Transverse colon (tissue), 4 donors: ENCODE measurements at regions not wholly inside any gene's neighbourhood (a gene's known extent, or its start where the extent isn't known, plus 50 kb on each side); places are given as distances from the start of the nearest gene placed in this dataset.

Experiments used
- DNase-seq: peaks from one replicate; pipeline ENCODE4 v3.0.0-alpha.2; 2019
- H3K27ac ChIP-seq, 4 donors: fragments of 200-600 bp; sonication (generic); 2 replicates each; pipeline ENCODE4 v1.5.1; 2016 to 2018; ENCODE audit warnings: inconsistent platforms in 4 of 4
- H3K27me3 ChIP-seq: fragments of 200-600 bp; sonication (generic); 2 replicates; pipeline ENCODE4 v1.5.1; 2017; ENCODE audit warnings: inconsistent platforms
- H3K36me3 ChIP-seq, 4 donors: fragments of 200-600 bp; sonication (generic); 2 replicates each; pipeline ENCODE4 v1.5.1; 2017 to 2019; ENCODE audit warnings: inconsistent platforms in 4 of 4
- H3K4me1 ChIP-seq, 4 donors: fragments of 200-600 bp; sonication (generic); 2 replicates each; pipeline ENCODE4 v1.5.1; 2017 to 2020; ENCODE audit warnings: inconsistent platforms in 4 of 4
- H3K4me3 ChIP-seq, 4 donors: fragments of 200-600 bp; sonication (generic); 1 replicate in 1 of 4; 2 replicates in 3 of 4; pipeline versions ENCODE4 v1.5.1 to v1.6.1; 2017 to 2019; ENCODE audit warnings: inconsistent platforms in 4 of 4
- H3K9me3 ChIP-seq, 2 donors: fragments of 200-600 bp; sonication (generic); 2 replicates each; pipeline ENCODE4 v1.5.1; 2017 to 2019; ENCODE audit warnings: inconsistent platforms in 2 of 2
- EP300 ChIP-seq: sonication (generic); formaldehyde crosslinking; IDR thresholded peaks from one replicate; pipeline ENCODE4 v1.6.1; 2017; ENCODE audit warnings: antibody characterized with exemption, low read depth
- POLR2A ChIP-seq: fragments of 450-650 bp; IDR thresholded peaks from one replicate; pipeline ENCODE4 v1.6.1; 2016; ENCODE audit warnings: antibody characterized with exemption, mild to moderate bottlenecking, moderate library complexity
- POLR2AphosphoS5 ChIP-seq, 3 donors: sonication (generic); formaldehyde crosslinking; IDR thresholded peaks; one replicate each; pipeline ENCODE4 v1.6.1; 2016; ENCODE audit warnings: antibody characterized with exemption in 3 of 3
- WGBS, 2 donors: methylation state at CpG; one replicate each; pipeline ENCODE4 v1.1.5; 2018; ENCODE audit warnings: low coverage in 1 of 2; 5-methylcytosine and 5-hydroxymethylcytosine counted together
- in situ Hi-C, 4 donors: fragments of 200-750 bp; cut with MboI; loops; one replicate each; pipeline versions ENCODE4 v1.15.0 to v1.15.1; 2017; ENCODE audit warnings: low sequenced_read_pairs in 3 of 4, low pct_ligation_motif_present in 1 of 4, low pct_unique_long_range_greater_than_20kb in 1 of 4
- intact Hi-C: fragments of 100-400 bp; cut with DNase I; formaldehyde crosslinking; loops from one replicate; pipeline ENCODE4 v1.15.1; 2023; ENCODE audit warnings: low total_unique reads
- TF ChIP-seq, protein P1 (sequence below), 5 experiments: fragments of 200-600 bp in 3 of 5; fragments of 450-650 bp in 2 of 5; sonication (generic) in 3 of 5; IDR thresholded peaks; 1 replicate in 2 of 5; 2 replicates in 3 of 5; pipeline ENCODE4 v1.5.1; 2016 to 2017; ENCODE audit warnings: antibody characterized with exemption in 5 of 5, inconsistent platforms in 3 of 5, mild to moderate bottlenecking in 2 of 5, moderate library complexity in 1 of 5

DNA sequence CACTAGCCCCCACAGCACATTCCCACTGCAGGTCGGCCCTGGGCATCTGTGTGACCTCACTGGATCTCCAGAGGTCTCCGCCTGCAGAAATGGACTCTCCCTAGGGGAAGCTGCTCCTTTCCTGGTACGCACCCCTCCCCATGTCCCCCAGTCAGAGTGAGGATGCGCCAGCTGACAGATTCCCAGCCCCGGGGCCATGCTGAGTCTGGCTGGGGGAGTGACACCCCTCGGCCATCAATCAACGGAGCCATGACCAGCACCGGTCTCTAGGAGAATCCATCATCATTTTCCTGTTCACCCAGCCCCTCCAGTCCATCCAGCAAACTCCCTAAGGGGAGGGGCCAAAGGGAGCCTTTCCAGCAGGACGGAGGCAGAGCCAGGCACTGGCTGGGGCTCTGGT lies 68.7 kb upstream of the PAX7 start:
- no peaks in the 10 kb centered on the region for H3K36me3 ChIP-seq
- TF ChIP-seq, protein P1, sequence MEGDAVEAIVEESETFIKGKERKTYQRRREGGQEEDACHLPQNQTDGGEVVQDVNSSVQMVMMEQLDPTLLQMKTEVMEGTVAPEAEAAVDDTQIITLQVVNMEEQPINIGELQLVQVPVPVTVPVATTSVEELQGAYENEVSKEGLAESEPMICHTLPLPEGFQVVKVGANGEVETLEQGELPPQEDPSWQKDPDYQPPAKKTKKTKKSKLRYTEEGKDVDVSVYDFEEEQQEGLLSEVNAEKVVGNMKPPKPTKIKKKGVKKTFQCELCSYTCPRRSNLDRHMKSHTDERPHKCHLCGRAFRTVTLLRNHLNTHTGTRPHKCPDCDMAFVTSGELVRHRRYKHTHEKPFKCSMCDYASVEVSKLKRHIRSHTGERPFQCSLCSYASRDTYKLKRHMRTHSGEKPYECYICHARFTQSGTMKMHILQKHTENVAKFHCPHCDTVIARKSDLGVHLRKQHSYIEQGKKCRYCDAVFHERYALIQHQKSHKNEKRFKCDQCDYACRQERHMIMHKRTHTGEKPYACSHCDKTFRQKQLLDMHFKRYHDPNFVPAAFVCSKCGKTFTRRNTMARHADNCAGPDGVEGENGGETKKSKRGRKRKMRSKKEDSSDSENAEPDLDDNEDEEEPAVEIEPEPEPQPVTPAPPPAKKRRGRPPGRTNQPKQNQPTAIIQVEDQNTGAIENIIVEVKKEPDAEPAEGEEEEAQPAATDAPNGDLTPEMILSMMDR (IDR thresholded peaks at IDR 0.05), result no peak
- TF ChIP-seq POLR2A, result no peak
- TF ChIP-seq EP300, result no peak
- no peak for TF ChIP-seq POLR2AphosphoS5 (IDR thresholded peaks at IDR 0.05)
- H3K27me3 ChIP-seq, result peaks cover 81% of the 10 kb centered on the region
- in situ Hi-C loops, result loop anchor here in 1 of 4 donors (25.0 kb wide), 1 partner anchor 250 kb away; no protein-coding TSS in a partner anchor
- H3K27ac ChIP-seq, result no peak overlapping the region
- intact Hi-C loops, result no loop called here
- DNase-seq, result no peak
- H3K4me3 ChIP-seq, result no peak overlapping the region
- WGBS, 2 donors, result 69% methylated on average over 9 of the region's 9 CpGs; no CpG with 5 or more reads in 1 of the 2 donors
- H3K4me1 ChIP-seq, result peaks cover 0 to 12% (median 4%) of the 10 kb centered on the region in 4 donors
- no peaks in the 10 kb centered on the region for H3K9me3 ChIP-seq

DNA sequence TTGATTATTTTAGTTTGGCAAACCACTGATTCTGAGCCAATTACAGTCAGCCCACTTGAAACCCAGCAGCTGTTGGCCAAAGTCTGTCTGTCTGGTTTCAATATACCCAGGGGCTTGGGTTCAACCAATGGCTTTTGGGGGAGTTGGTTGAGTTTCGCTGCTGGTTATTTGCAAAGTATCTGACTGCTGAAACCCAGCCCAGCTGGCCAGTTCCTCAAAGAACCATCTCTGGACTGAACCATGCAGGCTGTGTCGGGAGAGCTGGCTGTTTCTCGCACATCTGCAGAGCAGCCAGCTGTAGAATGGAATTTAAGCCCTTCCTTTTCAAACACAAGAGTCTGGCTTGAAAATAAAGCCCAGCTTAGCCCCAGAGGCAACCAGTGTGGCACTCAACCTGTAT lies 66.0 kb upstream of the PAX7 start:
- H3K9me3 ChIP-seq, result no peaks in the 10 kb centered on the region
- in situ Hi-C loops, result loop anchor here in 1 of 4 donors (25.0 kb wide), 1 partner anchor 252 kb away; no protein-coding TSS in a partner anchor

DNA sequence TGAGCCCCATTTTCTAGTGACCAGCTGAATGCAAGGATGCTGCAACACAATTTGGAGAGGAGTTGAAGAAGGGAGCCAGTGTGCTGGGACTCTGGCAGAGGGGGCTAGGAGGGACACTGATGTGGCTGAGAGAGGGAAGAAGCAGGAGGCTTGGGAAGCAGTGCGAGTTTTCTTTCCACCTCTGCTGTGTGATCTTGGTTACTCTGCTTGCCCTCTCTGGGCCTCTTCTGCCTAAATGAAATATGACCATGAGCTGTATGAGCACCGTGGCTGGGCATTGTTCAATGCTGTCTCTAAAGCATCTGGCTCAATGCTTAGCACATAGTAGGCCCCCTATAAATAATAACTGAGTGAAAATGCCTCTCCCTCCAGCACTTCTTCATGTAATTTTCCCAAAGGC lies 65.3 kb upstream of the PAX7 start:
- Histone ChIP-seq H3K4me1 (no peaks in the 10 kb centered on the region), H3K27ac (no peak overlapping the region), H3K36me3 (no peaks in the 10 kb centered on the region), H3K4me3 (no peak overlapping the region), H3K27me3 (peaks cover 47% of the 10 kb centered on the region), H3K9me3 (no peaks in the 10 kb centered on the region)
- TF ChIP-seq POLR2AphosphoS5 (IDR thresholded peaks at IDR 0.05) (no peak), EP300 (no peak), POLR2A (no peak)
- TF ChIP-seq, protein P1 (IDR thresholded peaks at IDR 0.05), result no peak
- DNase-seq, result no peak
- intact Hi-C loops (no loop called here), in situ Hi-C loops (loop anchor here in 1 of 4 donors (25.0 kb wide), 1 partner anchor 253 kb away; no protein-coding TSS in a partner anchor)
- WGBS, 2 donors, result 74% methylated on average over 2 of the region's 2 CpGs; no CpG with 5 or more reads in 1 of the 2 donors

More for the DNA sequence above, 66.0 kb upstream of the PAX7 start:
- 44% methylated on average over 3 of the region's 3 CpGs; no CpG with 5 or more reads in 1 of the 2 donors for WGBS, 2 donors
- no peaks in the 10 kb centered on the region for H3K4me1 ChIP-seq
- no peak for TF ChIP-seq EP300
- no peak for TF ChIP-seq POLR2AphosphoS5 (IDR thresholded peaks at IDR 0.05)
- TF ChIP-seq, protein P1 (IDR thresholded peaks at IDR 0.05), result no peak
- no peak for TF ChIP-seq POLR2A
- peaks cover 54% of the 10 kb centered on the region for H3K27me3 ChIP-seq
- intact Hi-C loops, result no loop called here
- H3K36me3 ChIP-seq, result no peaks in the 10 kb centered on the region
- no peak for DNase-seq
- no peak overlapping the region for H3K4me3 ChIP-seq
- no peak overlapping the region for H3K27ac ChIP-seq

DNA sequence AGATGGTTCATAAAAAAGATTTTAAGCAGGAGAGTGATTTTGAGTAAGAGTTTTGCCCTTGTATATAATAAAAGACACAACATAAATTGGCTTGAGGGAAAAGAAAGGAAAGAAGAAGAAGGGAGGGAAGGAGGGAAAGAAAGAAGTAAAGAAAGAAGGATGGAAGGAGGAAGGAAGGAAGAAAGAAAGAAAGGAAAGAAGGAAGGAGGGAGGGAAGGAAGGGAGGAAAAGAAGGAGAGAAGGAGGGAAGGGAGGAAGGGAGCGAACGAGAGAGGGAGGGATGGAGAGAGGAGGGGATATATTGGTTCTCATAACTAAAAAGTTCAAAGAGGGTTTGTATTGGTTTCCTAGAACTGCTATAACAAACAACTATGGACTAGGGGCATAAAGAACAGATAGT lies 62.2 kb upstream of the PAX7 start:
- Histone ChIP-seq H3K27me3 (peaks cover 31% of the 10 kb centered on the region), H3K9me3 (no peaks in the 10 kb centered on the region), H3K36me3 (no peaks in the 10 kb centered on the region), H3K4me3 (no peak overlapping the region), H3K27ac (no peak overlapping the region), H3K4me1 (no peaks in the 10 kb centered on the region)
- TF ChIP-seq POLR2A, result no peak
- TF ChIP-seq POLR2AphosphoS5 (IDR thresholded peaks at IDR 0.05), result no peak
- TF ChIP-seq, protein P1 (IDR thresholded peaks at IDR 0.05), result no peak
- no peak for TF ChIP-seq EP300
- DNase-seq, result no peak
- 96 to 99% methylated on average over 2 of the region's 2 CpGs for WGBS, 2 donors
- in situ Hi-C loops (loop anchor here in 1 of 4 donors (25.0 kb wide), 1 partner anchor 256 kb away; no protein-coding TSS in a partner anchor), intact Hi-C loops (no loop called here)
